Chondrocyte (in vitro differentiated cells): ENCODE measurements at regions not wholly inside any gene's neighbourhood (a gene's known extent, or its start where the extent isn't known, plus 50 kb on each side); places are given as distances from the start of the nearest gene placed in this dataset.

ENCODE experiments used
- DNase-seq: peaks from one replicate; pipeline ENCODE4 v3.0.0; 2021; ENCODE audit warnings: mixed read lengths, low spot score
- H3K27ac Mint-ChIP-seq: one replicate; pipeline ENCODE4 v1.8.0; 2021; ENCODE audit warnings: mild to moderate bottlenecking, moderate library complexity, mixed read lengths; ENCODE audit not compliant: unreplicated experiment
- H3K27me3 Mint-ChIP-seq: 2 replicates; pipeline ENCODE4 v1.8.0; 2021; ENCODE audit warnings: low read depth, mixed read lengths
- H3K36me3 Mint-ChIP-seq: 2 replicates; pipeline ENCODE4 v1.8.0; 2021; ENCODE audit warnings: low read depth, mixed read lengths
- H3K4me1 Mint-ChIP-seq: 2 replicates; pipeline ENCODE4 v1.8.0; 2021; ENCODE audit warnings: low read depth, mild to moderate bottlenecking, mixed read lengths
- H3K4me3 Mint-ChIP-seq: one replicate; pipeline ENCODE4 v1.8.0; 2021; ENCODE audit warnings: mild to moderate bottlenecking, moderate library complexity, mixed read lengths; ENCODE audit not compliant: unreplicated experiment
- H3K9me3 Mint-ChIP-seq: 2 replicates; pipeline ENCODE4 v1.8.0; 2021; ENCODE audit warnings: low read depth, mixed read lengths
- CTCF ChIP-seq: fragments of 200-600 bp; sonication (generic); IDR thresholded peaks from 2 replicates; pipeline ENCODE4 v1.5.0; 2021; ENCODE audit warnings: antibody characterized with exemption, mild to moderate bottlenecking, moderate library complexity

GRCh38 chr10:80770239-80770638, 232.5 kb downstream of the SH2D4B start:
- Mint-ChIP-seq H3K4me3 (no peak overlapping the region), H3K4me1 (no peaks in the 10 kb centered on the region), H3K36me3 (no peaks in the 10 kb centered on the region), H3K27ac (no peak overlapping the region), H3K27me3 (peaks cover 29% of the 10 kb centered on the region), H3K9me3 (no peaks in the 10 kb centered on the region)
- no peak for TF ChIP-seq CTCF
- no peak for DNase-seq

- Mint-ChIP-seq H3K9me3 (no peaks in the 10 kb centered on the region), H3K27me3 (peaks cover 31% of the 10 kb centered on the region), H3K4me1 (no peaks in the 10 kb centered on the region), H3K27ac (no peak overlapping the region), H3K4me3 (no peak overlapping the region), H3K36me3 (no peaks in the 10 kb centered on the region)
- TF ChIP-seq CTCF = no peak
- DNase-seq = no peak
Measured at GRCh38 chr10:80771285-80771684, 233.6 kb downstream of the SH2D4B start.

- Mint-ChIP-seq H3K4me1 (no peaks in the 10 kb centered on the region), H3K36me3 (no peaks in the 10 kb centered on the region), H3K9me3 (no peaks in the 10 kb centered on the region), H3K27me3 (peaks cover 30% of the 10 kb centered on the region), H3K4me3 (no peak overlapping the region), H3K27ac (no peak overlapping the region)
- DNase-seq = no peak
- no peak for TF ChIP-seq CTCF
Measured at GRCh38 chr10:80771902-80772555, 234.3 kb downstream of the SH2D4B start.

GRCh38 chr10:80772596-80772995, 234.9 kb downstream of the SH2D4B start:
- no peak overlapping the region for H3K4me3 Mint-ChIP-seq
- H3K4me1 Mint-ChIP-seq = no peaks in the 10 kb centered on the region
- TF ChIP-seq CTCF = no peak
- DNase-seq = no peak
- H3K9me3 Mint-ChIP-seq = no peaks in the 10 kb centered on the region
- no peaks in the 10 kb centered on the region for H3K36me3 Mint-ChIP-seq
- H3K27me3 Mint-ChIP-seq = peaks cover 29% of the 10 kb centered on the region
- no peak overlapping the region for H3K27ac Mint-ChIP-seq

- TF ChIP-seq CTCF = no peak
- H3K4me3 Mint-ChIP-seq = no peak overlapping the region
- H3K36me3 Mint-ChIP-seq = no peaks in the 10 kb centered on the region
- H3K9me3 Mint-ChIP-seq = no peaks in the 10 kb centered on the region
- DNase-seq = no peak
- H3K27ac Mint-ChIP-seq = no peak overlapping the region
- H3K27me3 Mint-ChIP-seq = peaks cover 3% of the 10 kb centered on the region
- H3K4me1 Mint-ChIP-seq = no peaks in the 10 kb centered on the region
Measured at GRCh38 chr10:80784695-80785094, 247.0 kb downstream of the SH2D4B start.
